GM21381 (cell line): ENCODE measurements at regions not wholly inside any gene's neighbourhood (a gene's known extent, or its start where the extent isn't known, plus 50 kb on each side); places are given as distances from the start of the nearest gene placed in this dataset.
"Not testable (repeated sequence)": the region's sequence is repeated elsewhere in the genome, so short reads cannot be mapped to it uniquely, and the experiment has no call there.

Experiments used
- ATAC-seq: cut with Tn5 transposase; IDR thresholded peaks from one replicate; pipeline ENCODE4 v1.9.1; 2021; ENCODE audit warnings: mild to moderate bottlenecking, moderate library complexity; ENCODE audit not compliant: unreplicated experiment

GRCh38 chr10:22825841-22826240, 102.0 kb upstream of the ARMC3 start:
- no peak for ATAC-seq

- no peak for ATAC-seq
Observed at GRCh38 chr10:22824984-22825383, 102.9 kb upstream of the ARMC3 start.

GRCh38 chr10:22824520-22824919, 103.3 kb upstream of the ARMC3 start:
- ATAC-seq: no peak

- no peak for ATAC-seq
Observed at GRCh38 chr10:22823109-22823508, 104.7 kb upstream of the ARMC3 start.

GRCh38 chr10:22821921-22822320, 105.9 kb upstream of the ARMC3 start:
- not testable (repeated sequence) for ATAC-seq

- ATAC-seq: no peak
Observed at GRCh38 chr10:22821501-22821900, 106.4 kb upstream of the ARMC3 start.

- no peak for ATAC-seq
Observed at GRCh38 chr10:22816298-22816653, 101.9 kb upstream of the PIP4K2A start.

GRCh38 chr10:22810643-22811465, 96.5 kb upstream of the PIP4K2A start:
- no peak for ATAC-seq

GRCh38 chr10:22807238-22807637, 92.9 kb upstream of the PIP4K2A start:
- ATAC-seq: no peak

- no peak for ATAC-seq
Observed at GRCh38 chr10:22805304-22805703, 90.9 kb upstream of the PIP4K2A start.

GRCh38 chr10:22803261-22803885, 89.0 kb upstream of the PIP4K2A start:
- no peak for ATAC-seq

GRCh38 chr10:22801785-22802184, 87.4 kb upstream of the PIP4K2A start:
- ATAC-seq: no peak

- ATAC-seq: not testable (repeated sequence)
Observed at GRCh38 chr10:22797796-22798195, 83.4 kb upstream of the PIP4K2A start.

- ATAC-seq: no peak
Observed at GRCh38 chr10:22795546-22795945, 81.2 kb upstream of the PIP4K2A start.

GRCh38 chr10:22792161-22792560, 77.8 kb upstream of the PIP4K2A start:
- ATAC-seq: no peak

GRCh38 chr10:22791665-22792064, 77.3 kb upstream of the PIP4K2A start:
- ATAC-seq: no peak

GRCh38 chr10:22784668-22785067, 70.3 kb upstream of the PIP4K2A start:
- no peak for ATAC-seq

- no peak for ATAC-seq
Observed at GRCh38 chr10:22783807-22784206, 69.4 kb upstream of the PIP4K2A start.

GRCh38 chr10:22780474-22780885, 66.1 kb upstream of the PIP4K2A start:
- ATAC-seq: no peak

GRCh38 chr10:22779331-22780019, 65.1 kb upstream of the PIP4K2A start:
- no peak for ATAC-seq

- ATAC-seq: no peak
Observed at GRCh38 chr10:22774102-22774501, 59.7 kb upstream of the PIP4K2A start.

- not testable (repeated sequence) for ATAC-seq
Observed at GRCh38 chr10:22771631-22772030, 57.3 kb upstream of the PIP4K2A start.
